ENCODE measurements at regions not wholly inside any gene's neighbourhood (a gene's known extent, or its start where the extent isn't known, plus 50 kb on each side); places are given as distances from the start of the nearest gene placed in this dataset.
A peak's percentile ranks its signal among the peaks of the same experiment; 100 is the strongest.

- DNase-seq = no peak
- in situ Hi-C loops (cut with MboI; ENCODE audit: low pct_unique_long_range_greater_than_20kb, low sequenced_read_pairs) = no loop called here
Observed at GRCh38 chr5:164818445-164818844, 1313.0 kb downstream of the MAT2B start.

- no peak for DNase-seq
- in situ Hi-C loops (cut with MboI; ENCODE audit: low pct_unique_long_range_greater_than_20kb, low sequenced_read_pairs) = no loop called here
Observed at GRCh38 chr5:164824671-164825070, 1319.3 kb downstream of the MAT2B start.

GRCh38 chr5:164832516-164832915 lies 1327.1 kb downstream of the MAT2B start:
- DNase-seq = no peak
- in situ Hi-C loops (cut with MboI; ENCODE audit: low pct_unique_long_range_greater_than_20kb, low sequenced_read_pairs) = no loop called here

- no peak for DNase-seq
- in situ Hi-C loops (cut with MboI; ENCODE audit: low pct_unique_long_range_greater_than_20kb, low sequenced_read_pairs) = no loop called here
Observed at GRCh38 chr5:164844348-164844747, 1338.9 kb downstream of the MAT2B start.

- no peak for DNase-seq
- in situ Hi-C loops (cut with MboI; ENCODE audit: low pct_unique_long_range_greater_than_20kb, low sequenced_read_pairs) = no loop called here
Observed at GRCh38 chr5:164860896-164861295, 1355.5 kb downstream of the MAT2B start.

GRCh38 chr5:164861610-164862009 lies 1356.2 kb downstream of the MAT2B start:
- in situ Hi-C loops (cut with MboI; ENCODE audit: low pct_unique_long_range_greater_than_20kb, low sequenced_read_pairs) = no loop called here
- DNase-seq = no peak

GRCh38 chr5:164868761-164869160 lies 1363.3 kb downstream of the MAT2B start:
- in situ Hi-C loops (cut with MboI; ENCODE audit: low pct_unique_long_range_greater_than_20kb, low sequenced_read_pairs) = no loop called here
- DNase-seq = peak; percentile 58

GRCh38 chr5:164869325-164869724 lies 1363.9 kb downstream of the MAT2B start:
- in situ Hi-C loops (cut with MboI; ENCODE audit: low pct_unique_long_range_greater_than_20kb, low sequenced_read_pairs) = no loop called here
- no peak for DNase-seq

GRCh38 chr5:164876793-164877192 lies 1371.4 kb downstream of the MAT2B start:
- in situ Hi-C loops (cut with MboI; ENCODE audit: low pct_unique_long_range_greater_than_20kb, low sequenced_read_pairs) = no loop called here
- DNase-seq = no peak

- in situ Hi-C loops (cut with MboI; ENCODE audit: low pct_unique_long_range_greater_than_20kb, low sequenced_read_pairs) = no loop called here
- DNase-seq = no peak
Observed at GRCh38 chr5:164881442-164881841, 1376.0 kb downstream of the MAT2B start.

GRCh38 chr5:164885179-164885578 lies 1379.8 kb downstream of the MAT2B start:
- DNase-seq = no peak
- in situ Hi-C loops (cut with MboI; ENCODE audit: low pct_unique_long_range_greater_than_20kb, low sequenced_read_pairs) = no loop called here

GRCh38 chr5:164893071-164893470 lies 1387.7 kb downstream of the MAT2B start:
- in situ Hi-C loops (cut with MboI; ENCODE audit: low pct_unique_long_range_greater_than_20kb, low sequenced_read_pairs) = no loop called here

GRCh38 chr5:164898705-164899104 lies 1393.3 kb downstream of the MAT2B start:
- no peak for DNase-seq
- in situ Hi-C loops (cut with MboI; ENCODE audit: low pct_unique_long_range_greater_than_20kb, low sequenced_read_pairs) = no loop called here

More at GRCh38 chr5:164893071-164893470, 1387.7 kb downstream of the MAT2B start:
- DNase-seq = no peak

GRCh38 chr5:164909673-164910072 lies 1404.3 kb downstream of the MAT2B start:
- DNase-seq = no peak
- in situ Hi-C loops (cut with MboI; ENCODE audit: low pct_unique_long_range_greater_than_20kb, low sequenced_read_pairs) = no loop called here

- no peak for DNase-seq
- in situ Hi-C loops (cut with MboI; ENCODE audit: low pct_unique_long_range_greater_than_20kb, low sequenced_read_pairs) = no loop called here
Observed at GRCh38 chr5:164921722-164922121, 1416.3 kb downstream of the MAT2B start.

GRCh38 chr5:164934039-164934438 lies 1428.6 kb downstream of the MAT2B start:
- DNase-seq = no peak
- in situ Hi-C loops (cut with MboI; ENCODE audit: low pct_unique_long_range_greater_than_20kb, low sequenced_read_pairs) = no loop called here

- in situ Hi-C loops (cut with MboI; ENCODE audit: low pct_unique_long_range_greater_than_20kb, low sequenced_read_pairs) = no loop called here
- no peak for DNase-seq
Observed at GRCh38 chr5:164934561-164934960, 1429.1 kb downstream of the MAT2B start.

GRCh38 chr5:164941132-164941531 lies 1435.7 kb downstream of the MAT2B start:
- in situ Hi-C loops (cut with MboI; ENCODE audit: low pct_unique_long_range_greater_than_20kb, low sequenced_read_pairs) = no loop called here
- DNase-seq = no peak

- DNase-seq = no peak
- in situ Hi-C loops (cut with MboI; ENCODE audit: low pct_unique_long_range_greater_than_20kb, low sequenced_read_pairs) = no loop called here
Observed at GRCh38 chr5:164950927-164951326, 1445.5 kb downstream of the MAT2B start.

GRCh38 chr5:164951570-164951969 lies 1446.2 kb downstream of the MAT2B start:
- in situ Hi-C loops (cut with MboI; ENCODE audit: low pct_unique_long_range_greater_than_20kb, low sequenced_read_pairs) = no loop called here
- DNase-seq = no peak

- peak; percentile 4 for DNase-seq
- in situ Hi-C loops (cut with MboI; ENCODE audit: low pct_unique_long_range_greater_than_20kb, low sequenced_read_pairs) = no loop called here
Observed at GRCh38 chr5:164958688-164959087, 1453.3 kb downstream of the MAT2B start.

- in situ Hi-C loops (cut with MboI; ENCODE audit: low pct_unique_long_range_greater_than_20kb, low sequenced_read_pairs) = no loop called here
- DNase-seq = no peak
Observed at GRCh38 chr5:164959761-164960160, 1454.3 kb downstream of the MAT2B start.

Measured in KBM-7 (cell line).